ENCODE measurements at regions not wholly inside any gene's neighbourhood (a gene's known extent, or its start where the extent isn't known, plus 50 kb on each side); places are given as distances from the start of the nearest gene placed in this dataset.
A peak's percentile ranks its signal among the peaks of the same experiment; 100 is the strongest.

DNA sequence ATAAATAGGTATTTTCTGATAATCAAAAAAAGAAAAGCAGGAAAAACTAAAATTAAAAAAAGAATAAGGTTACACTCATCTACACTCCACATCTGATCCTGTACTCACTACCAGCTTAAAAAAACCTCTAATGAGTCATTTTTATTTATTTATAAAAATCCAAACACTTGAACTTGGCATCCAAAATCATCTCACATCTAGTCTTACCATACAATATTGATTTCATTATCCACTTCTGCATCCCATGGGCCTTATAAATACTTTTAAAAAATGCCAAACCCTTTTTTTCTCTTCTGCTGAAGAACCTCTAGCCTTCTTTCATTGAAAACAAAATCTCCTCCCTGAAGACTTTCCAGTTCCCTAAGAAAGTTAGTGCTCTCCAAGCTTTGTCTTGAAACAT, 109.7 kb downstream of the TMTC3 start:
- peak; percentile 30 for DNase-seq

DNA sequence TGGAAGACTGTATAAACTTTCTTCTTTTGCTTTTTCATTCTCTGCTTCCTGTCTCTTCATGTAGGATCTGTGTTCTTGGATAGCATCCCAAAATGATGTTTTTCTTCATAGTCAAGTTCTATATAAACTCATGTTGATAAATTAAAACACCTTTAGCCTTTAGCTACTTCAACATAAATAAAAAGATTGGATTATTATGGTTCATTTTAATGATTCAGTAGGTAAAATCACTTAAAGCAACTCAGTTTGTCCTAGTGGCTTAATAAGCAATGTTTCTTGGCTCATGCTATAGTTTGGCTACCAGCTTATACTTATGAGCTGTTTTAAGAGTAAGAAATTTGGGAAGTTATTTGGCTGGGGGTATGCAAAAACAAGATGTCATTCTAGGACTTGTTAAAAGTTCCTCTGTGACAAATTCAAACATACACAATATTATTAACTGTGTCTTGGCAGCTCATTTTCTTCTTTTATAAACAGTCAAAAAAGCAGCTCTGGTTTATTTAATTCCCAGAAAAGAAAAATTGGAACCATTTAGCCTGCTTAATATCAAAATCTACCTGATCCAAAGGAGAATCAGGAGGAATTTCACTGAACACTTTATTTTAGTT, 111.4 kb downstream of the TMTC3 start:
- no peak for DNase-seq

DNA sequence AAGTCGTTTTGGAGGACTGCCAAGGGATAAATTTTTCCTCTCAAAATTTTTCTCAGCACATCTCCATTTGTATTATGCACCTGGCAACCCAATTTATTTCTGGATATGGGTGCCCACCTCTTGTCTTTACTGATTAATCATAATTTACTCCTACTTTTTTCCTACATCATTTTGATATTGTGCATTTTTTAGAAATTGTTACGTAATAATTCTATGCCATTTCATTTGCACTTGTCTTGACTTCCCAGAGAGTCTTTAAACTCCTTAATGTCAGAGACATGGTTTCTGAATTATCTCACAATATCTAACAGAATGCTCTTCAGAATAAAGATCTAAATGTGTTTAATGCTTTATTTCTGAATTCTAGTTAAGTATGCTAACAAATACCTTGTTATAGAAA, 113.1 kb downstream of the TMTC3 start:
- no peak for DNase-seq

DNA sequence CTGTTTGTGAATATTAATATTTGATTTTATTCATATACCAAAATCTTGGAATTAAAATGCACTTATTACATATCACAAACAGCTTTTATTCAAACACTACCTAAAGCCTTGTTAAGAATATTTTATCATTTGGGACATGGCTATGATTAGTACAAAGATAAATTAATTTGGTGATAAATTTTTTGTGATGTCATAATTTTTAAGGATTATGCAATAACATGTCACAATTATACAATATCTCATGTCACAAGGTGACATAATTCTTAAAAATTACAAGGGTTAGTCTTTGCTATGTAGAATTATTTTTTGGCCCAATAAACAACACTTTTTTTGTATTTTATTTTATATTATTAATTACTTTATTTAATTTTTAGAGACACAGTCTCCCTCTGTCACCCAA, 113.7 kb downstream of the TMTC3 start:
- no peak for DNase-seq

DNA sequence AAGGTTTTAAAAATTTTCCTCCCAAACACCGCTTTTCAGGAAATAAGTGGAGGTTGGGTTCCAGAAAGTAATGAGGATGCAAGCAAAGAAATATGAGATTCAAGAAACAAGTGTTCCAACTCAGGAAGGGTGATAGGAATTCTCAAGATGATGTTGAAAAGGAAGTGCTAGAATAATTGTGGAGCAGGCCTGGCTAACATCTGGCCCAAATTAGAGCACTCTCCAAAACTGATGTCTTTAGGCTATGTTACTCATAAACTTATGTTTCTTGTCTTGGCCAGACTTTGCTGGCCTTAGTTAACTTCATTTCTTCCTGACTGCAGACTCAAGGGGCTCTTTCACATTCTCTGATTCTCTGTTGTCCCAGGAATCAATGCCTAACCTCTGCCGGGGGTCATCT, 116.3 kb downstream of the TMTC3 start:
- DNase-seq = peak; percentile 75

DNA sequence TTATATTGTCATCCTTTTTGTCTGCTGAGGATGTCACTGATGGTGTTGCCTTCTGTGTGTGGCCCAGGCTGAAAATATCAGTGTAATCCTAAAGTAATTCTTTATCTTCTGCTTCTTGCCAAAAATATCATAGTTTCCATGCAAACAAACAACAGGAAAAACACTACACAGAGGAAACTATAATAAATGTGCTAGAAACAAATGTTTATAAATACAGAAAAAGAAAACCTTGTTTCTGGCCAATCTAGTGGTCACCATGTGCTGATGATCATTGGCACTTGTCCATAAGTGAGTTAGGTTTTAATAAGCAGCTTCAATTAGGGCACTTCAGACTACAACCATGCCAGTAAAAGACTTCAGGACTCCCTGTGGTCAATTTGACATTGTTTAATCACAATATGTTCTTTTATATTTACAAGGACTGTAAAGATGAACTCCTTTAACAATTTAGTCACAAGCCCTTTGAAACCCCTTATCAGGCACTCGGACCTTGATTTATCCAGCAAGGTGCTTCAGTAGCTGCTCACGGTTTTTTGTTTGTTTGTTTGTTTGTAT, 124.8 kb downstream of the TMTC3 start:
- DNase-seq = no peak

DNA sequence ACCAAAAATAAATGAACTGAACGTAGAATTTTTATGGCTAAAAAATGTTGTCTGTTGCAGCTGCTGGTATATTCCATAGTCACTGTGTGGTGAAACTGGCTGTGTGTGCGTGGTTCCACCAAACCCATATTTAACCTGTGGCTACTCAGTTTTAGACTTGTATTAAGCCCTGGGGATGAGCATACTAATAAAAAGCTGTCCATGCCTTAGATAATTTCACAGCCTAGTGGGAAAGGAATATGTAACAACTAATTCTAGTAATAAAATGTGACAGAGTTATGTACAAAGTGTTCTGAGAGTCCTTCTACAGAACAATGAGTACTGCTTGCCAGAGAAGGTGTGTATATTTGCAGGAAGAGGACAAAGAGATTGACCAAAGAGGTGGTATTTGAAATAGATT, 125.5 kb downstream of the TMTC3 start:
- no peak for DNase-seq

DNA sequence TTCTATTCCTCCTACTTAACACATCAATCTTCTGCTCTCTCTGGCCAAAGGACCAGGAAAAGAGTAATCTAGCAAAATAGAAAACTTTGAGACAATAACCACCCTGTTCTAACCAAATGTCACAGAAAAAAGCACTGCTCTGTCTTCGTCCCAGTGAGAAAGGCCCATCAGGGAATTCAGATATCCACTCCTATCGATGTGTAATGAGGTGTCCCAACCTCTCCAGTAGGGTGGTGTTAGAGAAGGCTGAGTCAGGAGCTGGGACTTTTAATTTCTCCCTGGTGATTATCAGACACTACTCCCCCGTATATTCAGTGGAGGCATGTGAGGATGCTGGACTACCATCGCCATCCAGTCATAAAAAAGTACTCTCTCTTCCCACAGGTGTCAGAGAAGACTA, 130.3 kb downstream of the TMTC3 start:
- no peak for DNase-seq

DNA sequence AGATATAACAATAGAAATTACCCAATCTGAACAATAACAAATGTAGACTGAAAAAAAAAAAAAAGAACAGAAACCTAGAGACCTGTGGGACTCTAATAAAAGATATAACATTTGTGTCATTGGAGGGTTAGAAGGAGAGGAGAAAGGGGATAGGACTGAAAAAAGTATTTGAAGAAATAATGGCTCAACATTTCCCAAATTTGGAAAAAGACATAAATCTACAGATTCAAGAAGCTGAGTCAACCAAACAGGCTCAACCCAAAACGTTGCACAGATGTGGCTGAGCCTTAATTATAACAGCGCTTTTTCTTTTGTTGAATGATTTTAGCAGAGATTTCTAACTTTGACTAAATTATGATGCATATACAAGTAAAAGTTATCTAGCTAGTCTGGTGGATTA, 131.3 kb downstream of the TMTC3 start:
- no peak for DNase-seq

DNA sequence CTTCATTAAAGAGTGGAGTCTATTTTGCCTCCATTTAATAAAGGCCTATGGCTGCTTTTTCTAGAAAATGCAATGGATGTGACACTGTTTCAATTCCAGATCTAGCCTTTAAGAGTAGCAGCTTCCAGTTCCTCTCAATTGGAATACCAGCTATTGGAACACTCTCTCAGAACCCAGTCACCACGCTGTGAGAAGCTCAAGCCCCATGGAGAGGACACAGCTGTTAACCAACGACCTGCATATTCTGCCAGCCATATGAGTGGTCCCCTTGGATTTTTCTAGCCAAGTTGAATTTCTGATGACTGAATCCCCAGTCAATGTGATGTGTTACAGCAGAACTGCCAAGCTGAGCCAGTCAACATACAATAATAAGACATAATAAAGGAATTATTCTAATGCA, 131.8 kb downstream of the TMTC3 start:
- no peak for DNase-seq

DNA sequence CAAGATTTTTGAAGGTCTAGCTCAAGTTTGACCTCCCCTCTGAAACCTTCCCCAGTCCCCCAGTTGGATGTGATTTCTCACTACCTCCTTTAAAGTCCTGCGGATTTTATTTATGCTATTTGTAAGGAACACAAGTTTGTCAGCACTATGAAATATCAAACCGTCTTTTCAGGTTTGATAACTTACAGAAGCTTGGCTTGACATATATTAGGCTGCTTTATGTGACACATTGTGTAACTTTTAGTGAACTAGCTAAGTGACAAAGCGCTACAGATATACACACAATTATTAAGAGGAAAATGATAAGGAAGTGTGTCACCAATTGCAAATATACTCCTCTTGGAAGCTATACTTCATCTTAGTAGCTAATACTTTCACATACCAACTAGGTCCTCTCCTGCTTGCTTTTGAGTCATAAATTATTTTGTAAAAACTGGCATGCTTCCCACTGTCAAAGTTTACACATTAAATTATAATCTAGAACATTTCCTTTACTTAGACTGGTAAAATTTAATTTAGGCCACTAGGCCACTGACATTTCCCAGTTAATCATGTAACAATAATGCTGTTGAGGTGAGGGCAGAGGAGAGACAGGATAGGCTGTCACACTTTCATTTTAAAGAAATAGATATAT, 149.5 kb downstream of the TMTC3 start:
- peak; percentile 54 for DNase-seq

DNA sequence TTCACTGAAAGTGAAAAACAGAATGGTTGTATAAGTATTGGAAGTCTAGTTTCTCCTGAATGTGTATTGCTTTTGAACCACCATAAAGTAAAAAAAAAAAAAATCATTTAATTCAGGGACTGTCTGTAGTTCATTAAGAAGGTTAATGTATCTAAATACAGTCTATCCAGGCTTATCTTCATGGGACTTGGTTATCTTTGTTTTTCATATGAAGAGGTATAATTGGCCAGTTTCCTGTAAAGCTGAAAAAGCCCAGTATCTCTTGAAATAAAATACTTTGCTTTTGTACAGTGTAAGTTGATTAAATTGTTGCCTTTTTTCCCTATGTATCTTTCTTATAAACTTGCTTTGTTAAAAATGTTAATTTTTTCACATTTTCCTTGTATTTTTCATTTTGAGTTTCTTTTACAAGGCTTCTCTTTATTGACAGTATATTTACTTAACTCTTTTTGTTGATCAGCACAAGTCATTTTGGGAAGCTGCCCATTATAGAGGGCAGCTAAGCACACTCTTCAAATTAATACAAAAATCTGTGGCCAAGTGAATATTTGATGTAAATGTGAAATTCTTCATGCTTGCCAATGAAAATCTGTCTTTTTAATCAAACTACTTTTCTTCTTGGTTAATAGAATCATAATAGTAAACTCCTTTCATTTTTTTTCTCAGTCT, 156.0 kb downstream of the TMTC3 start:
- DNase-seq = no peak

DNA sequence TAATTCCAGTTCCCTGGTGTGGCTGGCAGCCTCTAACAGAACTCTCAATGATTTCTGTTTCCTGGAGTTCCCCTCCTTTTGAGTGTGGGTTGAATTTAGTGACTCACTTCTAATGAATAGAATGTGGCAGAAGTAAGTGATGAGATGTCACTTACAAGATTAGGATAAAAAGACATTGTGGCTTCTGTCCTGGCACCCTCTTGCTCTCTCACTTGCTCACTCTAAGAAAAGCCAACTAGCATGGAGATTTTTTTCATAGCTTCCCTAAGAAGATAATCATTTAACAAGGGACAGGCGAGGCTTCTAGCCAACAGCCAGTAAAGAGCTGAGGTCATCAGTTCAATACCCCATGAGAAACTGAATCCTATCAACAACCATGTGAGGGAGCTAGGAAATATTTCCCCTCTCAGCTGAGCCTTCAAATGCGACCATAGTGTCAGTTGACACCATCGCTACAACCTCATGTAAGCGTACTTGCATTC, 156.7 kb downstream of the TMTC3 start:
- peak; percentile 90 for DNase-seq

DNA sequence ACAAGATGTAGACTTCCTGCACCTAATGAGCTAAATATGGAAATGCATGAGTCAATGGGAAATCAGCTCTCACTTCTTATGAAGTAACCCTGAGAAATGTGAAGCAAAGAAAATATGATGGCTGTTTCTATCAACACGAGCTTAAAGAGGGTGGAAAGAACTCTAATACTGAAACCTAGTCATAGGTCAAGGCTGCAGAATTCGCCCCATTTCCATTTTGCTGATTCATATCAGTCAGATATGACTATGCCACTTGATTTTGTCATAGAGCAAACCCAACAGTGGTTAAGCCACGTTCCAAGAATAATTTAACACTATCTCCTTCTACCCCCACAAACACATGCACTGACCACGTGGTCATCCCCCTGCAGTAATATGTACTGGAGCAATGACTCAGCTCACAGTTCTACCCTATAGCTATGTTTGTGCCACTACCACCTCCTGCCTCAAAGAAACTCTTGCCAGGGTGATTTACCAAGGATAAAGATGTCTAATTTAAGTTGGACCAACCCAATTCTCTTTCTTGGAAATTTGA, 157.5 kb downstream of the TMTC3 start:
- peak; percentile 99 for DNase-seq

DNA sequence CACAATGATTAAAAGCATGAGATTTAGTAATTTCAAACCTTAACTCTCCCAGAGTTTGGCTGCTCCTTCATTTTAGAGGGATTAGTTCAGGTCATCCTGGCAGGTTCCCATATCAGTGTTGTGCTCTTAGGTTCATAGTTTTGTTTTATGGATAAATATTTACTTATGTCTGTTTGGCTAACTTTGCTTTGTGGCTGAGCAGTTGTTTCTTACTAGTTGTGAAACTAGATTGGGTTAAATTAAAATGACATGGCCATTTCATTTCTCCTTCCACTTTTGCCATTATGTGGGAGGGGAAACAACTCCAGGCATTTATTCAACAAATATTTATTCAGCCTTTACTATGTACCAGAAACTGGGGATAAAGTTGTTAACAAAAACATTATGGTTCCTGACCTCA, 158.8 kb downstream of the TMTC3 start:
- DNase-seq = no peak

DNA sequence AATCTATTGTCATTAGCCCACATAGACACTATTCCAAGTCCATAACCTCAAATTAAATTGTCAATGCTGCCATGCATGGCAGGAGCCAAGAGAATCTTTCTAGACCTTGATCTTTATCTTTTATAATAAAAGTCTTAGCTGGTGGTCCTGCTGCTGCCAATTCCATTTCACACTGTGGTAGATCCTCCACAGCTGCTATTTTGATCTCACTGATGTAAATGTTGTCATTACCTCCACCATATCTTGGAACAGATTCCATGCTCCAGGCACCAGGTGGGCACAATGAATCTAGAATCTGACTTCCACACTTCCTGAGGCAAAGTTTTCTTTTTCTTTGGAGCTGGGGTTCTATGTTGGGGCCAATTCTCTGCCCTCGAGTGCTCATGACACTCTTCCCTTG, 161.2 kb downstream of the TMTC3 start:
- no peak for DNase-seq

DNA sequence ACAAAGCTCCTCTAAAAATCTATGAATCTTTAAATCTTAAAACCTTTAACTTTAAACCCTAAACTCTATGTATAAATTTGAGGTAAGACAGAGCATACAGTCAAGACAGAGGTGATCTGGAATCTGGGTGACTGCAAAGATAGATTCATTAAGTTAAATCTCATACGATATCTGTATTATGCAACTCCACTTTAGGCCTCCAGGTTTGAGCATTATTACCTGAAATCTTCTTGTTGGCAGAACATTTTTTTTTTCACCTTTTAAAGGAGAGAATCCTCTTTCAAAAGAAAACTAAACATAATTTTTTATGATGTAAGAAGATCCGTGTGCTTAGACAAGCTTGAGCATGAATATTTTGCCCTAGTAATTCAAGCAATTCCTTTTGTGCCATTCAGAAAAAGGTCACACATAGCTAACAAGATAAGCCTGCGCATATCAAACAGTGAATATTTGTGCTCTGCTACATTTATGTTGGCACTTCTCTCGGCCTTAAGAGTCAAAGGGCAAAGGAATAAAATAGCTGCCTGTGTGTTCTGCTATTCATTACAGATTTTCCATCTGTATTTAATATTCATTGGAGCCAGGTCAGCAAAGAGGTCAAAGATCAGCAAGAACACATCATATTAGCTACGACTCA, 163.3 kb downstream of the TMTC3 start:
- no peak for DNase-seq

DNA sequence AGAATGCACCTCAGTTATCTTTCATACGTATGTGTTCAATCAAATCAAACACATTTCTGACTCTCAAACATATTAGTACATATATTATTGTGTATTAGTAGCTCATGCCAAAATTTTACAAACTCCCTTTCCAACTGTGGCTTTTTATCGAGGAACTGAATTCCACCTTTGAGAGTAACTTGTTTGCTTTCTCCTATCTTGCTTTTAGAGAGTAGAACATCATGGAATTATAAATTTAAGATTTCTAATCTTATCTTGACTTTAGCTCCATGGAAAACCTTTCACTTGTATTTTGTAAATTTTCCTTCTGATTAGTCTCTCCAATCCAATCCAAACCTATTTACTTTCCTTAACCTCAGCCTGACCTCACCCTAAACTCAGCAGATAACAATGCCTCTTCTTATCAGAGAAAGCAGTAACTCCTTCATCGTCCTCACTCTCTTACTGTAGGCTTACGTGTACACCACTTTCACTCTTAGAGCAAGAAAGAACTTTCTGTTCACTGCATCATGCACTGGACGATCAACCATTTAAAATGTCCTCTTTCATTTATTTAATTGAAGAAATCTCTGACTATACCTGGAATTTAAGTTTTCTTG, 164.5 kb downstream of the TMTC3 start:
- no peak for DNase-seq

DNA sequence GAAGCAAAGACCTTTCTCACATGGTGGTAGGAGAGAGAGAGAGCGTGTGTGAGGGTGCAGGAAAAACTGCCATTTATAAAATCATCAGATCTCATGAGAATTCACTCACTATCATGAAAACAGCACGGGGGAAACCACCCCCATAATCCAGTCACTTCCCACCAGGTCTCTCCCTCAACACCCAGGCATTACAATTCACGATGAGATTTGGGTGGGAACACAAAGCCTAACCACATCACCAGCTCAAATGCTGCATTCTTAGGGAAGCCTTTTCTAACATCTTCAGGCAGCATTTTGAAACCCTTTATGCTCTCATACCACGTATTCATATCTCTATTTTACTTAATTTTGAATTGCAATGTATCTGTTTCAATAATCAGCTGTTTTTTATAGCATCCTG, 165.9 kb downstream of the TMTC3 start:
- peak; percentile 46 for DNase-seq

DNA sequence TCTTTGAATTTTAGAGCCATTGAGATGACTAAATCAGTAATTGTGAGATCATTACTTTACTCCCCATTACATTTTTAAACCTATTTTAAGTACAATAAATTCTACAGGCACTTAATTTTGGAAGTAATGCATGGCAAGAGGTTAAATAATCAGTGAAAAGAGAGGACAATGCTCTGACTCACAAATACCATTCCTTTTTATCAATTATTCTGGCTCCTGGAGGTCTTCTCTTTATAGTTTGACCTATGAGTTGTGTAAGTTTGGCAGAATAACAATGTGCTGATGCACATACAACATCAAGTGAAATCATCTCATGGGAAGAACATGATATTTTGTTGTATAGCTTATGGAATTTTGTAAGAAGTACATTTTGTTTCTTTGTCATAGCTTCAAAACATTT, 166.7 kb downstream of the TMTC3 start:
- DNase-seq = peak; percentile 97

DNA sequence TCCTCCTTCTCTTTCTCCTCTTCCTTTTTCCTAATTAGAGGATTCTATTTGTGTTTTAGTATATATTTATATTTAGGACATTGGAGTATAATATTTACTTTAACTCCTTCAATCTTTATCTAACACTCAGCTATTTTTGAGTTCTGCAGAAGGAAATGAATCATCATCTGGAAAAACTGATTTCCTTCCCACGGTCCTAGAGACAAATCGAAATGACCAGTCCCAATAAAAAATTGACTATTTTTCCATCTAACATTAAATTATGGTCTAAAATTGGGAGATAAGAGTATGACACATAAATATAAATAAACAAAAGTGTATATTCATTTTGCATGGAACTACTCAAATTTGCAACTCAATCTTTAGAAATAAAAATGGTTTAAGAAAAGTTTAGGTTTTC, 167.4 kb downstream of the TMTC3 start:
- DNase-seq = peak; percentile 67

DNA sequence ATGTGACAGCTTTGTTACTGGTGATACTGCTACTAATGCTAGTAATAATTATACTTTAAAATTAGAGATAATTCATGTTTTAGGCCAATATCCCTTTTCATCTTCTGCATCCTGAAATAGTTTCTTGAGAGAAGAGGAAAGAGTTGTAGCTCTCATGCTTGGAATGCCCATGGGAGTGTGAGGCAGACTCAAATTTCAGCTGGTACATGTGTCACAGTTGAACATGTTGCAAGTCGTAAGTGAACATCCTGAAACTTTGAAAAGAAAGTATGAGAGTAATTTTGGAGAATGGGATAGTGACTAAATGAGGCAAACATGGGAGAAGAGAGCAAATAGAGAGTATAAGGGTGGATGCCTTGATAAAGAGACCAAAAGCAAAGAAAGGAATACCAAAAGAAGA, 168.0 kb downstream of the TMTC3 start:
- peak; percentile 94 for DNase-seq

DNA sequence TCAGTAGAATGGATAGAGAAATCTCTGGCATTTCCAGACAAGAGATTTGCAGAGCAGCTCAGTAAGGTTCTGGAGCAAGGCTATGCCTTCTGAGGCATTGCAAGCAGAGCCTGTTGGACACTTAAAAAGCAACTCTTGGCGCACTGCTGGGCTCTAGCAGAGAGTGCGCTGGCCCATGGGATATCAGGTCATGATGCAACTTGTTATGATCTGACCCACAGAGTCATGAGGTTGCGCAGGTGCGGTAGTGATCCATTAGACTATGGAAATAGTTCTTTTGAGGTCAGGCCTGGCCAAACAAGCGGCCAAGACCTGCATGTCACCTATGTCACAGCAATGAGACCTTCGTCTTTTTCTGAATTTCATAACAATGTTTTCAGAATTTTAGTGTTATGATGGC, 168.6 kb downstream of the TMTC3 start:
- no peak for DNase-seq
